ENCODE measurements at regions not wholly inside any gene's neighbourhood (a gene's known extent, or its start where the extent isn't known, plus 50 kb on each side); places are given as distances from the start of the nearest gene placed in this dataset.

- Histone ChIP-seq H3K4me1 (no peaks in the 10 kb centered on the region), H3K27me3 (no peaks in the 10 kb centered on the region), H3K27ac (no peak overlapping the region), H3K9me3 (no peaks in the 10 kb centered on the region), H3K36me3 (no peaks in the 10 kb centered on the region), H3K4me3 (no peak overlapping the region)
- intact Hi-C loops (cut with DNase I) = no loop called here
- TF ChIP-seq CTCF (IDR thresholded peaks at IDR 0.05) = no peak
- DNase-seq (ENCODE audit: low spot score in 2 of 2) = no peak
Observed at GRCh38 chr13:31631746-31632145, 107.6 kb upstream of the RXFP2 start.

- Histone ChIP-seq H3K9me3 (no peaks in the 10 kb centered on the region), H3K36me3 (no peaks in the 10 kb centered on the region), H3K27me3 (no peaks in the 10 kb centered on the region), H3K27ac (no peak overlapping the region), H3K4me3 (no peak overlapping the region), H3K4me1 (no peaks in the 10 kb centered on the region)
- no peak for TF ChIP-seq CTCF (IDR thresholded peaks at IDR 0.05)
- intact Hi-C loops (cut with DNase I) = no loop called here
- no peak for DNase-seq (ENCODE audit: low spot score in 2 of 2)
Observed at GRCh38 chr13:31638577-31638976, 100.7 kb upstream of the RXFP2 start.

GRCh38 chr13:31639443-31640163 is 99.7 kb upstream of the RXFP2 start:
- Histone ChIP-seq H3K27me3 (no peaks in the 10 kb centered on the region), H3K4me3 (no peak overlapping the region), H3K4me1 (no peaks in the 10 kb centered on the region), H3K27ac (no peak overlapping the region), H3K9me3 (no peaks in the 10 kb centered on the region), H3K36me3 (no peaks in the 10 kb centered on the region)
- no peak for DNase-seq (ENCODE audit: low spot score in 2 of 2)
- TF ChIP-seq CTCF (IDR thresholded peaks at IDR 0.05) = no peak
- intact Hi-C loops (cut with DNase I) = no loop called here

GRCh38 chr13:31649766-31650165 is 89.6 kb upstream of the RXFP2 start:
- no peak overlapping the region for H3K27ac ChIP-seq
- no peaks in the 10 kb centered on the region for H3K36me3 ChIP-seq
- DNase-seq (ENCODE audit: low spot score in 2 of 2) = no peak
- no peaks in the 10 kb centered on the region for H3K27me3 ChIP-seq
- TF ChIP-seq CTCF (IDR thresholded peaks at IDR 0.05) = no peak
- H3K4me3 ChIP-seq = no peak overlapping the region
- H3K9me3 ChIP-seq = no peaks in the 10 kb centered on the region
- H3K4me1 ChIP-seq = no peaks in the 10 kb centered on the region
- intact Hi-C loops (cut with DNase I) = no loop called here

GRCh38 chr13:31653730-31654129 is 85.6 kb upstream of the RXFP2 start:
- H3K27me3 ChIP-seq = no peaks in the 10 kb centered on the region
- TF ChIP-seq CTCF (IDR thresholded peaks at IDR 0.05) = no peak
- H3K36me3 ChIP-seq = no peaks in the 10 kb centered on the region
- intact Hi-C loops (cut with DNase I) = no loop called here
- no peak overlapping the region for H3K4me3 ChIP-seq
- H3K27ac ChIP-seq = no peak overlapping the region
- no peaks in the 10 kb centered on the region for H3K9me3 ChIP-seq
- DNase-seq (ENCODE audit: low spot score in 2 of 2) = no peak
- H3K4me1 ChIP-seq = no peaks in the 10 kb centered on the region

Measured in ascending aorta (tissue), 2 donors.